Body of pancreas (tissue), 4 donors: ENCODE measurements at regions not wholly inside any gene's neighbourhood (a gene's known extent, or its start where the extent isn't known, plus 50 kb on each side); places are given as distances from the start of the nearest gene placed in this dataset.

ENCODE experiments used
- ATAC-seq: fragments of 150-250 bp; one replicate; pipeline ENCODE4 v1.9.1; 2016
- DNase-seq, 4 donors: peaks; one replicate each; pipeline ENCODE4 v3.0.0-alpha.2; 2019
- H3K27ac ChIP-seq, 4 donors: fragments of 200-600 bp; sonication (generic); 1 replicate in 3 of 4; 2 replicates in 1 of 4; pipeline versions ENCODE4 v1.5.1 to v1.6.1; 2016 to 2019; ENCODE audit warnings: mild to moderate bottlenecking in 1 of 4, mixed read lengths in 1 of 4, moderate library complexity in 1 of 4
- H3K27me3 ChIP-seq, 2 donors: fragments of 200-600 bp; sonication (generic); one replicate each; pipeline ENCODE4 v1.6.0; 2016; ENCODE audit warnings: mild to moderate bottlenecking in 1 of 2
- H3K36me3 ChIP-seq, 2 donors: fragments of 200-600 bp; sonication (generic); replicated peaks in 1 of 2; 2 replicates each; pipeline ENCODE4 v1.5.1; 2016; ENCODE audit warnings: low read depth in 2 of 2; ENCODE audit not compliant: insufficient read depth in 1 of 2
- H3K4me1 ChIP-seq: fragments of 200-600 bp; sonication (generic); one replicate; pipeline ENCODE4 v1.6.0; 2016
- H3K4me3 ChIP-seq, 2 donors: fragments of 200-600 bp; sonication (generic); 1 replicate in 1 of 2; 2 replicates in 1 of 2; pipeline ENCODE4 v1.5.1; 2016 to 2019
- H3K9me3 ChIP-seq, 3 donors: fragments of 200-600 bp; sonication (generic); 1 replicate in 2 of 3; 2 replicates in 1 of 3; pipeline ENCODE4 v1.5.1; 2016
- POLR2A ChIP-seq, 3 donors: fragments of 450-650 bp; IDR thresholded peaks; one replicate each; pipeline ENCODE4 v1.6.1; 2016; ENCODE audit warnings: antibody characterized with exemption in 3 of 3, mild to moderate bottlenecking in 2 of 3
- WGBS, 2 donors: methylation state at CpG; one replicate each; pipeline ENCODE4 v1.1.5; 2017; 5-methylcytosine and 5-hydroxymethylcytosine counted together
- intact Hi-C: fragments of 100-400 bp; cut with DNase I; formaldehyde crosslinking; loops from one replicate; pipeline ENCODE4 v1.15.1; 2023
- TF ChIP-seq, protein P1 (sequence below), 7 experiments: fragments of 450-650 bp in 4 of 7; fragments of 200-600 bp in 3 of 7; sonication (generic) in 3 of 7; IDR thresholded peaks; one replicate each; pipeline ENCODE4 v1.5.1; 2016 to 2019; ENCODE audit warnings: antibody characterized with exemption in 7 of 7

DNA sequence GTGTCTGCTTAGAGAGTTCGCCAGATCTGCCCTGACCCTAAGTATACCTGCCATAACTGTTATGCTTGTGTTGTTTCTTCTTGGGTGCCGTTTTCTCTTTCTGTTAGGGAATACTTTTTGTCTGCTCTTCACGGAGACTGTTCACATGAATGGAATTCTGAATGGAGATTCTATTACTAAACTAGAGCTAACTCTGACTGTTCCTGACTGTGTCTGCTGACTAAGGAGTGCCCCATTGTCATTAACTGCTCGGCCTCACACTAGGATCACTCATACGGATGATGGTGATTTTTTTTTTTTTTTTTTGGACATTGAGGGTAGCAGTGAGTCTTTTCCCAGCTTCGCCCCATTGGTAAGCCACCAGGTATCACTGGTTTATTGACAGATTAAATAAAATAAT is 104.8 kb upstream of the SLC8A1 start:
- no peak for DNase-seq
- ATAC-seq, result no peak
- H3K4me3 ChIP-seq, result no peak overlapping the region
- H3K27me3 ChIP-seq, result no peaks in the 10 kb centered on the region
- no peaks in the 10 kb centered on the region for H3K4me1 ChIP-seq
- TF ChIP-seq, protein P1, sequence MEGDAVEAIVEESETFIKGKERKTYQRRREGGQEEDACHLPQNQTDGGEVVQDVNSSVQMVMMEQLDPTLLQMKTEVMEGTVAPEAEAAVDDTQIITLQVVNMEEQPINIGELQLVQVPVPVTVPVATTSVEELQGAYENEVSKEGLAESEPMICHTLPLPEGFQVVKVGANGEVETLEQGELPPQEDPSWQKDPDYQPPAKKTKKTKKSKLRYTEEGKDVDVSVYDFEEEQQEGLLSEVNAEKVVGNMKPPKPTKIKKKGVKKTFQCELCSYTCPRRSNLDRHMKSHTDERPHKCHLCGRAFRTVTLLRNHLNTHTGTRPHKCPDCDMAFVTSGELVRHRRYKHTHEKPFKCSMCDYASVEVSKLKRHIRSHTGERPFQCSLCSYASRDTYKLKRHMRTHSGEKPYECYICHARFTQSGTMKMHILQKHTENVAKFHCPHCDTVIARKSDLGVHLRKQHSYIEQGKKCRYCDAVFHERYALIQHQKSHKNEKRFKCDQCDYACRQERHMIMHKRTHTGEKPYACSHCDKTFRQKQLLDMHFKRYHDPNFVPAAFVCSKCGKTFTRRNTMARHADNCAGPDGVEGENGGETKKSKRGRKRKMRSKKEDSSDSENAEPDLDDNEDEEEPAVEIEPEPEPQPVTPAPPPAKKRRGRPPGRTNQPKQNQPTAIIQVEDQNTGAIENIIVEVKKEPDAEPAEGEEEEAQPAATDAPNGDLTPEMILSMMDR (IDR thresholded peaks at IDR 0.05), result no peak
- no peak for TF ChIP-seq POLR2A (IDR thresholded peaks at IDR 0.05)
- no peaks in the 10 kb centered on the region for H3K36me3 ChIP-seq
- 62 to 68% methylated on average over 6 of the region's 6 CpGs for WGBS, 2 donors
- intact Hi-C loops, result no loop called here
- H3K9me3 ChIP-seq, result no peaks in the 10 kb centered on the region
- no peak overlapping the region for H3K27ac ChIP-seq

- WGBS, 2 donors, result 57 to 61% methylated on average over 6 of the region's 6 CpGs
- Histone ChIP-seq H3K4me3 (no peak overlapping the region), H3K36me3 (no peaks in the 10 kb centered on the region), H3K27me3 (no peaks in the 10 kb centered on the region), H3K27ac (no peak overlapping the region), H3K9me3 (no peaks in the 10 kb centered on the region), H3K4me1 (no peaks in the 10 kb centered on the region)
- ATAC-seq (no peak), DNase-seq (peak in 1 of 4 donors; percentile 13)
- no peak for TF ChIP-seq POLR2A (IDR thresholded peaks at IDR 0.05)
- TF ChIP-seq, protein P1 (IDR thresholded peaks at IDR 0.05), result no peak
- intact Hi-C loops, result no loop called here
Measured at GRCh38 chr2:40558761-40559160, 106.9 kb upstream of the SLC8A1 start.

DNA sequence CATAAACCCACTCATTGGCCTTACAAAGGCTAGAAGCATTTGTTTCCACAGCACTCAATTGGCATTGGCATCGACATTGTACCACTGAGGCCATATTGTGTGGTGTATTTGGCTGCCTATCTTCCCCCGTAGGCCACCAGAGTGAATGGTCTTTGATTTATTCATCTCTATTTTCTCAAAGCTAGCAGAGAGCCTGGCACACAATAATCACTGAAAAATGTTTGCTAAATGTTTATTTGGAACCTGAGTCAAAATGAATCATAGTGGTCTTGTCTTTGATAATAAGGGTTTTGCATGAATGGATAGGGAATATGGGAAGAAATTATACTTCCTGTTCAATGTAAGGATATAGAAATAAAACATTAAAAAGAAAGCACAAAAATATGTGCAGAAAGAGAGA is 107.3 kb upstream of the SLC8A1 start:
- whole genome bisulfite sequencing, 2 donors, result 84 to 89% methylated on average over 2 of the region's 2 CpGs
- Histone ChIP-seq H3K36me3 (no peaks in the 10 kb centered on the region), H3K4me3 (no peak overlapping the region), H3K27me3 (no peaks in the 10 kb centered on the region), H3K27ac (no peak overlapping the region), H3K4me1 (no peaks in the 10 kb centered on the region), H3K9me3 (no peaks in the 10 kb centered on the region)
- TF ChIP-seq, protein P1 (IDR thresholded peaks at IDR 0.05), result no peak
- TF ChIP-seq POLR2A (IDR thresholded peaks at IDR 0.05), result no peak
- DNase-seq, result no peak
- intact Hi-C loops, result no loop called here
- no peak for ATAC-seq

- Histone ChIP-seq H3K4me3 (no peak overlapping the region), H3K36me3 (no peaks in the 10 kb centered on the region), H3K4me1 (no peaks in the 10 kb centered on the region), H3K27ac (no peak overlapping the region), H3K9me3 (no peaks in the 10 kb centered on the region), H3K27me3 (no peaks in the 10 kb centered on the region)
- ATAC-seq (no peak), DNase-seq (no peak)
- WGBS, 2 donors, result 35 to 51% methylated on average over 2 of the region's 2 CpGs
- TF ChIP-seq, protein P1 (IDR thresholded peaks at IDR 0.05), result no peak
- TF ChIP-seq POLR2A (IDR thresholded peaks at IDR 0.05), result no peak
- intact Hi-C loops, result no loop called here
Measured at GRCh38 chr2:40564184-40564583, 112.3 kb upstream of the SLC8A1 start.

- Histone ChIP-seq H3K4me3 (no peak overlapping the region), H3K4me1 (no peaks in the 10 kb centered on the region), H3K9me3 (no peaks in the 10 kb centered on the region), H3K27me3 (no peaks in the 10 kb centered on the region), H3K36me3 (no peaks in the 10 kb centered on the region), H3K27ac (no peak overlapping the region)
- intact Hi-C loops, result no loop called here
- 24 to 30% methylated on average over 1 of the region's 1 CpG for WGBS, 2 donors
- TF ChIP-seq, protein P1 (IDR thresholded peaks at IDR 0.05), result no peak
- no peak for TF ChIP-seq POLR2A (IDR thresholded peaks at IDR 0.05)
- ATAC-seq, result no peak
- DNase-seq, result no peak
Measured at GRCh38 chr2:40579247-40579646, 127.4 kb upstream of the SLC8A1 start.
